SK-N-MC (cell line): ENCODE measurements at regions not wholly inside any gene's neighbourhood (a gene's known extent, or its start where the extent isn't known, plus 50 kb on each side); places are given as distances from the start of the nearest gene placed in this dataset.

Experiments used
- DNase-seq: peaks from one replicate; pipeline ENCODE4 v3.0.0-alpha.2; 2011; ENCODE audit warnings: low read depth, low spot score
- H3K27ac ChIP-seq: fragments of 200-600 bp; sonication (generic); 2 replicates; pipeline ENCODE4 v1.5.1; 2016; ENCODE audit warnings: mixed run types
- H3K36me3 ChIP-seq: fragments of 200-600 bp; sonication (generic); 2 replicates; pipeline ENCODE4 v1.6.1; 2017; ENCODE audit warnings: antibody characterized with exemption, low read length, mixed read lengths; ENCODE audit not compliant: insufficient read depth
- H3K4me3 ChIP-seq: fragments of 200-600 bp; sonication (generic); 2 replicates; pipeline ENCODE4 v1.5.1; 2016
- H3K9ac ChIP-seq: fragments of 200-600 bp; sonication (generic); 2 replicates; pipeline ENCODE4 v1.8.0; 2017; ENCODE audit warnings: mixed run types, mixed read lengths; ENCODE audit not compliant: insufficient read length
- H3K9me3 ChIP-seq: fragments of 200-600 bp; sonication (generic); 2 replicates; pipeline ENCODE4 v1.6.1; 2017; ENCODE audit warnings: low read depth, mild to moderate bottlenecking, antibody characterized with exemption, low read length, moderate library complexity, mixed read lengths
- EZH2 ChIP-seq: fragments of 200-600 bp; sonication (generic); IDR thresholded peaks from one replicate; pipeline ENCODE4 v1.6.1; 2017; ENCODE audit warnings: antibody characterized with exemption
- FOXP2 ChIP-seq: optimal IDR thresholded peaks from 2 replicates; pipeline ENCODE3; 2011; ENCODE audit warnings: mild to moderate bottlenecking, moderate library complexity; ENCODE audit not compliant: insufficient read depth; ENCODE audit errors: extremely low read length, control extremely low read depth
- POLR2AphosphoS5 ChIP-seq: IDR thresholded peaks from 2 replicates; pipeline ENCODE4 v1.6.1; 2012; ENCODE audit warnings: mild to moderate bottlenecking, low read depth, low read length, borderline replicate concordance

DNA sequence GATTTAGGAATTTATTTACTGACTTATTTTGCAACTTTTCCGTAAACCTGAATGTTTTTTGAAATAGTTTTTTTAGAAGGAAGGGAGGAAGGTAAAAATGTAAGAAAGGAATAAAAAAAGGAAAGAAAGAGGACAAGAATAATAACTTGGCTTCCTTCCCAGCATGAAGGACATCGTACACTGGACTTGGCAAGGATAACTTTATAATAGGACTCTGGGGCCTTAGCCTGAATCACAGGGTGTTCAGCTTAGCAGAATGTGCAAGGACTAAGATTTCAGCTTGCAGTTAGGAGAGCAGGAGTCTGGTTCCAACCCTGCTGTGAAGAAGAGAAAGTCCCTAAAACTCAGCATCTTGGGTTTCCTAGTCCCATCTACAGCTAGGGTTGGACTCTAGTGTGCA, 1053.3 kb downstream of the VRK1 start:
- Histone ChIP-seq H3K9ac (no peak overlapping the region), H3K36me3 (no peaks in the 10 kb centered on the region), H3K27ac (no peak overlapping the region), H3K4me3 (no peak overlapping the region), H3K9me3 (no peaks in the 10 kb centered on the region)
- DNase-seq = no peak
- TF ChIP-seq FOXP2 (no peak), EZH2 (no peak), POLR2AphosphoS5 (no peak)

DNA sequence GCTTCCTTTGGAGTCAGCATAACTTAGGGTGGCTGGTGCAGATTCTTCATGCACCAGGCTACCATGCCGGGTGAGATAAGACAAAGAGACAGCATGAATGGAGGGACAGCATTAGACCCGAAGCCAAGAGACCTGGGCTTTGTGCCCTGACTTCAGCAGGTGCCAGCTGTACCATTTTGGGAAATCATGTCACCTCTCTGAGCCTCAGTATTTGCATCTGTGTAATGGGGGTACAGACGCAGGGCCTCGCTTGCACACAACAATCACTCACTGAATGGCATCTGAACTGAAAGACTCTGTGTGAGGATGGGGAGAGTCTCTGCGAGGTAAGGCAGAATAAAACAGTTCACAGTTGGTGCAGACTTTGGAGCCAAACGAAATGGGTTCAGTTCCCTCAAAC, 1053.7 kb downstream of the VRK1 start:
- no peak for DNase-seq
- H3K36me3 ChIP-seq = no peaks in the 10 kb centered on the region
- H3K4me3 ChIP-seq = no peak overlapping the region
- no peak overlapping the region for H3K27ac ChIP-seq
- H3K9ac ChIP-seq = no peak overlapping the region
- no peak for TF ChIP-seq POLR2AphosphoS5
- no peak for TF ChIP-seq FOXP2
- TF ChIP-seq EZH2 = no peak
- no peaks in the 10 kb centered on the region for H3K9me3 ChIP-seq

DNA sequence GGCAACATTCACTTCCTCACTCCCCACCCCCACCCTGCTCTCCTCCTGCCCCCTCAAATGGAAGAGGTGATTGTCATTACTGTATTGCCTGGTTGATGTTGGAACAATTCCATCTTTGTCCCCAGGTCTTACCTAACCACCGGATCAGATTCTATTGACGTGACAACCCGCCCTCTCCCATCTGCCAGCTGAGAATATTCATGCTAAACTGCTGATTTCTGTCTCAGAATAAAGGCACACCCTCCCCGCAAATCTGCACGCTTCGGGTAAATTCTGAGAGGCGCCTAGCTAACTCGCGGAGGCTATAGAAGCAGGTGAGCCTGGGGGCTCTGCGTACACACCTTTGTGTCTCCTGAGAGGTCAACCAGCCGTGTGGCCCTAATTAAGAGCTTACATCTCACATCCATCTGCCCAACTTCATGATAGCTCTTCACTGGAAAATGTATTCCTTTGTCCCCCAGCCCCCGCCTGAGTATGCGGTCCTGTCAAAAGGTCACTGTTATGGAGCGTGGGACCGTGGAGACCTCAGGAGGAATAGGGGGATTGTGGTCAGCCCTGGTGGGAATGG, 1054.3 kb downstream of the VRK1 start:
- TF ChIP-seq FOXP2 (no peak), POLR2AphosphoS5 (no peak), EZH2 (no peak)
- no peak overlapping the region for H3K4me3 ChIP-seq
- H3K36me3 ChIP-seq = no peaks in the 10 kb centered on the region
- H3K9ac ChIP-seq = no peak overlapping the region
- H3K27ac ChIP-seq = no peak overlapping the region
- no peaks in the 10 kb centered on the region for H3K9me3 ChIP-seq
- no peak for DNase-seq

DNA sequence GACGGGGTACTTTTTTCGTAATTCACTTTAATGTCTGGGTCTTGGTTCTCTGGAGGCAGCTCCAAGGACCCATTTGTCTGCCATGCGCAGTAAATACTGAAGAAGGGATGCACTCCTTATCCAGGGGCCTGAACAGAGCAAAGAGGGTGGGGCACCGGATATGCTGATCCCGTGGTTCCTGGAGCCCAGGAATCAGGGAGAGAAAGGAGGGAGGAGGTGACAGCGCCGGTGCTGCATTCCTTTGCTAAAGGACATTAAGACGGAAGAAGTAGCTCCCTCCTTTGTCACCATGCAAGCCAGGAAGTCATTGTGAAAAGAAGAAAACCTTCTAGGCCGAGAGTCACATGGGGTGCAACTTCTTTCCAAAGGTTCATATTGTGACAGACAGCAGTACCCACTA, 1057.7 kb downstream of the VRK1 start:
- Histone ChIP-seq H3K9me3 (no peaks in the 10 kb centered on the region), H3K36me3 (no peaks in the 10 kb centered on the region), H3K27ac (no peak overlapping the region), H3K9ac (no peak overlapping the region), H3K4me3 (no peak overlapping the region)
- no peak for TF ChIP-seq EZH2
- DNase-seq = no peak

DNA sequence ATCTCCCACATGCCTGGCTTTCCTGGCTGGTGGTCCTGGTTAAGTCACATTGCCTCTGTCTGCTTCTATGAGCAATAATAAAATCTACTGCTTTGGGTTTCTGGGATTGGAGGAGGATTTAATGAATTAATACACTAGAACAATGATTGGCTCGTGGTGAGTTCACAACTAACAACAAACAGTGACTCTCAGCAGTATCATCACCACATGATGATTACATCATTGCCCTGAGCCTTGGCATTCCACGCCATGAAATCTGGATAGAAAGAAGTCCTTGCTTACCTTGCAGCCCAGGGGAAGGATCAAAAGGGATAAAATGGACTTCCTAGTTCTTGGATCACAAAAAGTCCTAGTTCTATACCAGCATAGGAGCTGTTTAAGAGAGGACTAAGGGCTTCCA, 1069.0 kb downstream of the VRK1 start:
- H3K4me3 ChIP-seq = no peak overlapping the region
- no peak for TF ChIP-seq EZH2
- no peak for TF ChIP-seq FOXP2
- no peak for TF ChIP-seq POLR2AphosphoS5
- H3K9me3 ChIP-seq = no peaks in the 10 kb centered on the region
- H3K9ac ChIP-seq = no peak overlapping the region
- DNase-seq = no peak
- H3K36me3 ChIP-seq = no peaks in the 10 kb centered on the region
- no peak overlapping the region for H3K27ac ChIP-seq

DNA sequence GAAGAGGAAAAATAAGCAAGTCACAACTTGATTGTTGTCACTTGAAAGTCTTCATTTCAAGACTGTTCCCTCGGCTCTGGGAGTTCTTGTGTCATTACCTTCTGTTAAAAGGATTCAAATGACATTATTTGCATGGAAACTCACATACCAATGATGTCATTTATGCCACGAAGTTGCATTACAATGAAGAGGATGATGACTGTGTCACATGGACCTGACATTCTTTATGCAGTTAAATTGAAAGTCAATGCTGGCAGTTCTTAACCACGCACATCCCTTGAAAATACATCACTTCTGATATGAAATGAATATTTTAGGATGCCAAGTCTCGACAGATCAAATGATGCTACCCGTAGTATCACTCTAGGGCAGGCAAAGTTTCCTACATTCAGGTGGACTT, 1069.5 kb downstream of the VRK1 start:
- TF ChIP-seq EZH2 (no peak), POLR2AphosphoS5 (no peak), FOXP2 (no peak)
- no peaks in the 10 kb centered on the region for H3K36me3 ChIP-seq
- no peak overlapping the region for H3K9ac ChIP-seq
- DNase-seq = no peak
- H3K4me3 ChIP-seq = no peak overlapping the region
- H3K27ac ChIP-seq = no peak overlapping the region
- no peaks in the 10 kb centered on the region for H3K9me3 ChIP-seq

DNA sequence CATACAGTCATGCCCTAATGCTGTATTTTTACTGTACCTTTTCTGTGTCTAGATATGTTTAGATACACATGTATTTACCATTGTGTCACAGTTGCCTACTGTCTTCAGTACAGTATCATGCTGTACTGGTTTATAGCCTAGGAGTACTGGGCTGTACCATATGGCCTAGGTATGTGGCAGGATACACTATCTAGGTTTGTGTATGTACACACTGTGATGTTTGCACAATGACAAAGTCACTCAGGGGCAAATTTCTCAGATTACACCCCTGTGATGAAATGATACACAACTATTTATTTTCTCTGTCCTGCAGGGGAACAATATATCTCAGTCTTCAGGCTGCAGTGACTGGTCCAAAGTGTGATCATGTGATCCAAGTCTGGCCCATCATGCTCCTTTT, 1076.1 kb downstream of the VRK1 start:
- no peak for TF ChIP-seq EZH2
- TF ChIP-seq POLR2AphosphoS5 = no peak
- TF ChIP-seq FOXP2 = no peak
- no peaks in the 10 kb centered on the region for H3K36me3 ChIP-seq

DNA sequence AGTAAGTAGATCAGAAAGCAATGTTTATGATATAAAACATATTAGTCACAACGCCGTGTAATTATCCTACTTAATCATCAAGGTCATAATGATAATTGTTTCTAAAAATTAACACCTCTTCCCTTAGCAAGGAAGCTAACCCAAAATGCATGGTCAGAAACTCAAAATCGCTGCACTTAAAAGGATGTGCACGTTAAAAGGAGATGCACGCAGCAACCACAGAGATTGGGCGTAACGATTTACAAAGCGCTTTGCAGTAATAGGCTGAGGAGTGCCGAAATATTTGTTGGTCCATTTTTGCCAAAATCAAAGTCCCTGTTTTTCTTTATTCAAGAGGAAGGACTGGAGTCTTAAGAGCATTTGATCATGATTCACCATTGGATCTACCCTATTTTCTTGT, 1077.2 kb downstream of the VRK1 start:
- no peaks in the 10 kb centered on the region for H3K36me3 ChIP-seq
- TF ChIP-seq FOXP2 (no peak), EZH2 (no peak), POLR2AphosphoS5 (no peak)
- H3K9ac ChIP-seq = no peak overlapping the region
- H3K27ac ChIP-seq = no peak overlapping the region
- H3K4me3 ChIP-seq = no peak overlapping the region
- no peaks in the 10 kb centered on the region for H3K9me3 ChIP-seq
- DNase-seq = no peak

More for the DNA sequence above, 1076.1 kb downstream of the VRK1 start:
- Histone ChIP-seq H3K9me3 (no peaks in the 10 kb centered on the region), H3K4me3 (no peak overlapping the region), H3K27ac (no peak overlapping the region), H3K9ac (no peak overlapping the region)
- no peak for DNase-seq

DNA sequence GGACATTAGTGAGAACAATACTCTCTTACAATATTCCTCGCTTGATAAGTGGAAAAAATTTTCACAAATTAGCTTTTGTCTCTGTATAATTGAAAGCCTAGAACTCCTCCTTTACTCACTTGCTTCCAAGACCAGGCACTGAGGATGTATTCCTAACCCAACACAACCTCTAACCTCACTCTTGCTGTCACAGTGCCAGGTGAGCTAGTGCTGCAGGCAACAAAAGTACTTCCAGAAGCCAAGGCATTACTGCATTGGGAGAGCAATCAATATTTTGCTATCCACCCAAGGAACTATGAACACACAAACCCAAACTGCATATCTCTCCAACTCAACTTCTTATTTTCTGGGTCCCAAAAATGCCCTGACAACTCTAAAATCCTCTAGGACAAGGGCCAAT, 1081.0 kb downstream of the VRK1 start:
- no peak for TF ChIP-seq EZH2
- TF ChIP-seq FOXP2 = no peak
- TF ChIP-seq POLR2AphosphoS5 = no peak
- Histone ChIP-seq H3K27ac (no peak overlapping the region), H3K9ac (no peak overlapping the region), H3K4me3 (no peak overlapping the region), H3K36me3 (no peaks in the 10 kb centered on the region), H3K9me3 (no peaks in the 10 kb centered on the region)
- DNase-seq = no peak
